HFFc6 (cell line): ENCODE measurements at regions not wholly inside any gene's neighbourhood (a gene's known extent, or its start where the extent isn't known, plus 50 kb on each side); places are given as distances from the start of the nearest gene placed in this dataset.

Experiments used
- DNase-seq: peaks from one replicate; pipeline ENCODE4 v3.0.0-alpha.2; 2018
- H3K27ac Mint-ChIP-seq: 2 replicates; pipeline ENCODE4 v1.8.0; 2020; ENCODE audit warnings: mild to moderate bottlenecking, mixed read lengths
- H3K27me3 Mint-ChIP-seq: 2 replicates; pipeline ENCODE4 v1.8.0; 2021; ENCODE audit warnings: mild to moderate bottlenecking, moderate library complexity, mixed read lengths; ENCODE audit not compliant: insufficient read depth
- H3K36me3 Mint-ChIP-seq: 2 replicates; pipeline ENCODE4 v1.8.0; 2021; ENCODE audit warnings: low read depth, mixed read lengths
- H3K4me1 Mint-ChIP-seq: 2 replicates; pipeline ENCODE4 v1.8.0; 2020; ENCODE audit warnings: low read depth, mixed read lengths
- H3K4me3 Mint-ChIP-seq: 2 replicates; pipeline ENCODE4 v1.8.0; 2020; ENCODE audit warnings: mild to moderate bottlenecking, moderate library complexity, mixed read lengths
- H3K9me3 Mint-ChIP-seq: 2 replicates; pipeline ENCODE4 v1.8.0; 2020; ENCODE audit warnings: mild to moderate bottlenecking, mixed read lengths
- TF ChIP-seq, protein P1 (sequence below): fragments of 200-600 bp; sonication (generic); IDR thresholded peaks from 2 replicates; pipeline ENCODE4 v1.5.0; 2021; ENCODE audit warnings: antibody characterized with exemption, mild to moderate bottlenecking

DNA sequence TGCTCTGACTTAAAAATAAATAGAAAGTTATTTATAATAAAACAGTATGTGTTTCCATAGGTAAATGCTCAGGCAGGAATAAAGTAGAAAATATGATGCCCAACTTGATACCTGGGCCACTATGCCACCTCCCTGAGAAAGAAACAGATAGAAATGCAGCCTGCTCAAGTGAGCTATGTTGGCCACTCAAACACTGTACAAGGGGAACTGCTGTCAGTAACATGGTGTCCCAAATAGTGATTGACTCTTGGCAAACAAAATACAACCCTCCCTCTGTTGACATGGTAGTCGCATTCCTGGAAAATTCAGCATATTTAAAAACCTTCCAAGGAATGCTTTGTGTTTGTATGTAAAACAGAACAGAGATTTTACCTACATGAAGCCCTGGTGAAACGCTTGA lies 66.9 kb upstream of the KCNE2 start:
- H3K9me3 Mint-ChIP-seq: no peaks in the 10 kb centered on the region
- no peak overlapping the region for H3K4me3 Mint-ChIP-seq
- no peaks in the 10 kb centered on the region for H3K4me1 Mint-ChIP-seq
- TF ChIP-seq, protein P1, sequence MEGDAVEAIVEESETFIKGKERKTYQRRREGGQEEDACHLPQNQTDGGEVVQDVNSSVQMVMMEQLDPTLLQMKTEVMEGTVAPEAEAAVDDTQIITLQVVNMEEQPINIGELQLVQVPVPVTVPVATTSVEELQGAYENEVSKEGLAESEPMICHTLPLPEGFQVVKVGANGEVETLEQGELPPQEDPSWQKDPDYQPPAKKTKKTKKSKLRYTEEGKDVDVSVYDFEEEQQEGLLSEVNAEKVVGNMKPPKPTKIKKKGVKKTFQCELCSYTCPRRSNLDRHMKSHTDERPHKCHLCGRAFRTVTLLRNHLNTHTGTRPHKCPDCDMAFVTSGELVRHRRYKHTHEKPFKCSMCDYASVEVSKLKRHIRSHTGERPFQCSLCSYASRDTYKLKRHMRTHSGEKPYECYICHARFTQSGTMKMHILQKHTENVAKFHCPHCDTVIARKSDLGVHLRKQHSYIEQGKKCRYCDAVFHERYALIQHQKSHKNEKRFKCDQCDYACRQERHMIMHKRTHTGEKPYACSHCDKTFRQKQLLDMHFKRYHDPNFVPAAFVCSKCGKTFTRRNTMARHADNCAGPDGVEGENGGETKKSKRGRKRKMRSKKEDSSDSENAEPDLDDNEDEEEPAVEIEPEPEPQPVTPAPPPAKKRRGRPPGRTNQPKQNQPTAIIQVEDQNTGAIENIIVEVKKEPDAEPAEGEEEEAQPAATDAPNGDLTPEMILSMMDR: no peak
- peaks cover 29% of the 10 kb centered on the region for H3K27me3 Mint-ChIP-seq
- H3K36me3 Mint-ChIP-seq: no peaks in the 10 kb centered on the region
- no peak for DNase-seq
- no peak overlapping the region for H3K27ac Mint-ChIP-seq

DNA sequence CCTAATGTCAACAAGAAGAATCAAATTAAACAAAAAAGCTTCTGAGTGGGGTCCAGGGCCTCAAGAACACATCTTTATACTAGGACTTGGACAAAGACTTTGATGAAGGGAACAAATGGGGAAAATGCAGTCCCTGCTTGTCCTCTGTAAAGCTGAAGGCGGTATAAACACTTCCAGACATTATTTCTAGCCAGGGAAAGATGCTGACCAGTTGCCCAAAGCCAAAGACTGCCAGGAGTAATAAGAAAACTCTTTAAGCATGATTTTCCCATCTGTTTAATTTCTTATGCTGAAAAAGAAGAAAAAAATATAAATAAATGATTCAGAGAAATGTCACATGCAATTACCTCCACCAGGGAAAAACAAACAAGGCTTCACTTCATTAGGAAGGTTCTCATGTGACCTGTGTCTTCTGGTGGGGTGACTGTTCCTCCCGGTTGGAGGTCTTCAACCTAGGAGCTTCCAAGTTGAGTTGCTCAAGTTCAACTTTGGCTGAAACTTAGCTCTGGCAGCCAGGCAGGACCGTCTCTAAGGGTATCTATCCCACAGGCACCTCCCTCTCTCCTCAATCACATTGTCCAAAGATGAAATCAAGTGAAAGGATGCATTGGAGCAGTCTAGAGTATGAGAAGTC lies 65.2 kb upstream of the KCNE2 start:
- Mint-ChIP-seq H3K27me3 (peaks cover 26% of the 10 kb centered on the region), H3K9me3 (no peaks in the 10 kb centered on the region), H3K4me1 (peaks cover 5% of the 10 kb centered on the region; the same call in 1 of the 2 replicates), H3K4me3 (no peak overlapping the region), H3K27ac (no peak overlapping the region), H3K36me3 (no peaks in the 10 kb centered on the region)
- TF ChIP-seq, protein P1: no peak
- no peak for DNase-seq

DNA sequence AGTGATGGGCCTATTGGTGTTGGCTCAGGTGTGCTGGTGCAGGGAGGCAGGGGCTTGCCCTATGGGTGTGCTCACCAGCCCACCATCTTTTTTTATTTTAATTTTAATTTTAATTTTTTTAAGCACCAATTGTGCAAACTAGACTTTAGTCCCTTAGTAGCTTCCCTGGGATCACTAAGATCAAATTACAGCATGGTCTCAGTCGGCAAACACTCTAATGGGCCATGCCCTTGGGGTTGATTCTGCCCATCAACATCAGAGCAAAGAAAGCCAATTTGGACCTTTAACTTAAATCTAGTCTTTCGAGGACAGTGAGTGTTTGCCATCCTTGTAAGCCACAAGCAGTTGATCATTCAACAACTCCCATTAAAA lies 64.7 kb upstream of the KCNE2 start:
- Mint-ChIP-seq H3K4me1 (peaks cover 5% of the 10 kb centered on the region; the same call in 1 of the 2 replicates), H3K27ac (no peak overlapping the region), H3K9me3 (no peaks in the 10 kb centered on the region), H3K36me3 (no peaks in the 10 kb centered on the region), H3K4me3 (no peak overlapping the region), H3K27me3 (peaks cover 26% of the 10 kb centered on the region)
- TF ChIP-seq, protein P1: no peak
- DNase-seq: no peak

DNA sequence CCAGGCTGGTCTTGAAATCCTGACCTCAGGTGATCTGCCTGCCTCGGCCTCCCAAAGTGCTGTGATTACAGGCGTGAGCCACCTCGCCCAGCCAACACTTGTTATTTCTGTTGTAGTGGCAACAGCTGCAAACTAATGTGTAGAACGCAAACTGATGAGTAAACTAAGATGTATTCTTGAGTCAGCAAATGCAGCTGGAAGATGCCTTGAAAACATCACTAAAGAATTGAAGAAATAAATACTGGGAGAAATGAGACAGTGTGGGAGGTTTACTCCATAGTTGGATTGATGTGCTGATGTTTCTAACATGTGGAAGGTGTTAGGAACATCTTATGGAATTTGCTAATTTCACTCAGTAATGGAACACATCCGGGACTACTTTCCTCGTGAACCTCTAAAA lies 61.3 kb upstream of the KCNE2 start:
- Mint-ChIP-seq H3K4me1 (peaks cover 5% of the 10 kb centered on the region; the same call in 1 of the 2 replicates), H3K27me3 (peaks cover 28% of the 10 kb centered on the region), H3K9me3 (no peaks in the 10 kb centered on the region), H3K4me3 (no peak overlapping the region), H3K36me3 (no peaks in the 10 kb centered on the region), H3K27ac (no peak overlapping the region)
- DNase-seq: peak; percentile 3
- TF ChIP-seq, protein P1: no peak

DNA sequence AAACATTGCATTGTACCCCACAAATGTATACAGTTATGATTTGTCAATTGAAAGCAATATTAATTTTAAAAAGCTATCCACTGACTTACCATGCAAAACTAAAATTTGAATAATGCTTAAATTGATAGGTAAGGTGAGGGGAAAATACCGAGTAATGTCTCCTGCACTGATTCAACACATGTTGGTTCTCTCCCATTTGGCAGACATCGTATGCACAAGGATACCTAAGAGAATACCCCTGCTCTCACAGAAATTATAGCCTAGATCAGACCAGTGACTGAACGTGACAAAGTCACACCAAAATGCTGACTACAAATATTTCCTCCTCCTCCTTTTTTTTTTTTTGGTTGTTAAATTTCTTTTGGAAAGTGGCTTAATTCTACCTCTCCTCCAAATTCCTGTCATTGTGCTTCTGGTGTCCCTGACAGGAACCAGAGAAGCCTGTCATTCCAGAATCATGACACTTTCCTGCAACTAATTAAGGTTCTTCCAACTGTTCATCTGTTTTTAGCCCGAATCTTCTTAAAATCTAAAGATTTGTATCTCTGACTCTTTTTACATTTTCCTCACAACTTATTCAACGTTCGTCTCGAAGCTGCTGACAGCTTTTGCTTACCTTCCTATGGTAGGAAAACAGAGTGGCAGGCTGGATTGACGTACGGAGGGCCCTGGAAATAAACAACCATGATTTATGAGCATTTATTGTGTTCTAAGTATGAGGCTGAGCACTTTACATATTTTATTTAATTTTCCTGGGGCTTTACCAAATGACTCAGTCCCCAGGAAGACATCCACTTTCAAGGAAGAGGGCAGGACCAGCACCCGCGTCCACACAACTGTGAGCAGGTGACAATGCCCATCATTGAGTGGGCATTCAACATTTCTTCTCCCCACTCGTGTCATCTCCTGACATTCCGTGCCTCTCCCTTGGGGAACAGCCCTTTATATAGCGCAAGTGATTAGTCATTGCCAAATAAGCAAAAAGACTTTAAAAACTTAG lies 57.9 kb upstream of the KCNE2 start:
- Mint-ChIP-seq H3K4me1 (peaks cover 5% of the 10 kb centered on the region; the same call in 1 of the 2 replicates), H3K4me3 (no peak overlapping the region), H3K36me3 (no peaks in the 10 kb centered on the region), H3K27ac (no peak overlapping the region), H3K27me3 (peaks cover 15% of the 10 kb centered on the region), H3K9me3 (no peaks in the 10 kb centered on the region; the same call in 1 of the 2 replicates)
- TF ChIP-seq, protein P1: no peak
- DNase-seq: no peak
